SH-SY5Y (cell line): ENCODE measurements at regions not wholly inside any gene's neighbourhood (a gene's known extent, or its start where the extent isn't known, plus 50 kb on each side); places are given as distances from the start of the nearest gene placed in this dataset.
A peak's percentile ranks its signal among the peaks of the same experiment; 100 is the strongest.

Source experiments
- GATA2 ChIP-seq: IDR thresholded peaks from 2 replicates; pipeline ENCODE4 v1.6.1; 2011; ENCODE audit warnings: mild to moderate bottlenecking, low read depth, low read length
- GATA3 ChIP-seq: IDR thresholded peaks from 2 replicates; pipeline ENCODE4 v1.6.1; 2011; ENCODE audit warnings: low read depth, mild to moderate bottlenecking, low read length, moderate library complexity

DNA sequence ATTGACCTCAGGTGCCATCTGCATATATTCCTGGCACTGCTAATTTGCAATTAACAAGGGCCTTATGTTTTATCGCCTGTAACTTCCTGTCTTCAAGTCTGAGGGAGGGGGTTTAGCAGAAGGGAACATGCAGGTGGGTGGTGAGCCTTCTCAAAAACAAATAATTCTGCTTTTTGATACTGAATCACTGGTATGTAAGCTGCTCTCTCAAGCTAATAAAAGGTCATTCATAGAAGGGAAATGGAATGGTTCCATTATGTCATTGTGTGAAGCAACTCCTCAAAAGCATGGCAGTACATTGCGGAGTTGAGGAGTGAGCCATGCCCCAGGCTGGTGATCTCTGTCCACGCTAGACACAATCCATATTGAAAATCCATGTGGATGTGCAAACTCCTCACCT, 414.8 kb upstream of the ID2 start:
- TF ChIP-seq GATA2 (no peak), GATA3 (no peak)

GRCh38 chr2:8267721-8268120, 414.1 kb upstream of the ID2 start:
- no peak for TF ChIP-seq GATA3
- no peak for TF ChIP-seq GATA2

GRCh38 chr2:8268172-8268783, 413.6 kb upstream of the ID2 start:
- TF ChIP-seq GATA3, result no peak
- TF ChIP-seq GATA2, result no peak

GRCh38 chr2:8270699-8271098, 411.2 kb upstream of the ID2 start:
- TF ChIP-seq GATA3 (no peak), GATA2 (no peak)

GRCh38 chr2:8271461-8271860, 410.4 kb upstream of the ID2 start:
- TF ChIP-seq GATA2 (no peak), GATA3 (no peak)

DNA sequence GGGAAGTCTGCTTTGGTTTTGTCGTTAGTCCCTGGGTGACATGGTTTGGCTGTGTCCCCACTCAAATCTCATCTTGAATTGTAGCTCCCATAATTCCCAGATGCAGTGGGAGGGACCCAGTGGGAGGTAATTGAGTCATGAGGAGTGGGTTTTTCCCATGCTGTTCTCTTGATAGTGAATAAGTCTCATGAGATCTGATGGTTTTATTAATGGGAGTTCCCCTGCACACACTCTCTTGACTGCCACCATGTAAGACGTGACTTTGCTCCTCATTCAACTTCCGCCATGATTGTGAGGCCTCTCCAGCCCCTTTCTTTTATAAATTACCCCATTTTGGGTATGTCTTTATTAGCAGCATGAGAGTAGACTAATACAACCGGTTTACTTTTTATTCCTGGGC, 405.8 kb upstream of the ID2 start:
- TF ChIP-seq GATA3 (no peak), GATA2 (no peak)

DNA sequence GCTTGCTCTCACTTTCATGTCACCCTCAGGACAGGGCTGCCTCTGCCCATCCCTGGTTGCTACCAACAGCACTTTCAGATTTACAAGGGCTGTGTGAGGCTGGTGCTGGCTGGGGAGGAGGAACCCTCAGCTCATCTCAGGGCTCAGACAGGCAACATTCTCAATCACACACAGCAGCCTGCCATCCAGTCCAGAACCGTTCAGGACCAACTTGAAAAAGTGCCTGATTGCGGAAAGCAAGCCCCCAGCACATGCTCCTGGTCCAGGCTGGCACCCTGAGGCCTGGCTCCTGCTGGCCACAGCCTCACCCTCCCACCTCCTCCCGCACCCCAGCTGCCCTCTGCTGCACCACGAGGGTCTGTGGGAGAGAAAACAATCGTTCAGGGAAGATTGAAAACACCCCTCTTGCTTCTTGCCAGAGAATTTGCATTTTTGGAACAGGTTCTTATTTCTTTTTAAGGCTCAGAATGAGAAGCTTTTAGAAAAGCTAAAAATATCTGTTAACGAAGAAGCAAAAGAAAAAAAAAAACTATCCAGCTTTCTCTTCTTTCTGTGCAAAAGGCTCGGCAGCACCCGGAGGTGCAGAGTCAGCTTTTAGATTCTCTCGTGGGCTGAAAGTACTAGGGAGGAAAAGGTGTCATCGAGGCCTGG, 403.8 kb upstream of the ID2 start:
- TF ChIP-seq GATA2 (no peak), GATA3 (no peak)

- TF ChIP-seq GATA2 (no peak), GATA3 (no peak)
These were observed 403.0 kb upstream of the ID2 start for GRCh38 chr2:8278709-8279354.

DNA sequence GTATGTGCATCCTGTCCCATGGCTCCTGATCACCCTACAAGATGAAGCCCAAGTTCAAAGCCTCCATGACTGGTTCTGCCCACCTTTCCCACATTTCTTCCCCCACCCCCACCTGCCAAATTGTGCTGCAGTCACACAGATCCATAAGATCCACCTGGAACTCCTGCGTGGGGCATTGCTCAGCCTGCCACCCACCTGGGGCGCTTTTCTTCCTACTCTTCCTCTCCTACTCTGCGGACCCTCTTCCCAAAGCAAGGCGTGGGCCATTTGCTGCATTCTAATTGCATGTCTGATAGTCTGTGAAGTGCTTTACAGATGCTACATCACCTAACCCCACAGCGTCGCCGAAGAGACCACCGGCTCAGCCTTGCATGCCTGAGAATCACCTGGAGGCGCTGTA, 402.4 kb upstream of the ID2 start:
- no peak for TF ChIP-seq GATA3
- no peak for TF ChIP-seq GATA2

DNA sequence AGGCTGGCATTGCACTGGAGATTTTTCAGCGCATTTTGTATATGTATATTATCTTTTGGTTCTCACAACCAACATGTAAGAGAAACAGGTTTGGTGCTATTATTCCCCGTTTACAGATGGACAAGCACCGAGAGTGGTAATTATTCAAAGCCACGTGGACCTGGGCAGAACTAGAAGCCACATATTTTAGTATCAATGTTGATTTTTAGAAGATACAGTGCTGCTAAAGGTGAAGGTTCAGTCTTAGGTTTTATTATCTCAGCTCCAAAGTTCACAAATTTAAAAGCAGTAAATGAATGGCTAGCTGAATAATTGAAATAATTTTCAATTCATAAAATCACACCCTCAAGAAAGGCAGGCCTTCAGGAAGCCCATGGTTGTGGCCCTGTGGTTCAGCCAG, 400.6 kb upstream of the ID2 start:
- no peak for TF ChIP-seq GATA2
- TF ChIP-seq GATA3, result no peak

DNA sequence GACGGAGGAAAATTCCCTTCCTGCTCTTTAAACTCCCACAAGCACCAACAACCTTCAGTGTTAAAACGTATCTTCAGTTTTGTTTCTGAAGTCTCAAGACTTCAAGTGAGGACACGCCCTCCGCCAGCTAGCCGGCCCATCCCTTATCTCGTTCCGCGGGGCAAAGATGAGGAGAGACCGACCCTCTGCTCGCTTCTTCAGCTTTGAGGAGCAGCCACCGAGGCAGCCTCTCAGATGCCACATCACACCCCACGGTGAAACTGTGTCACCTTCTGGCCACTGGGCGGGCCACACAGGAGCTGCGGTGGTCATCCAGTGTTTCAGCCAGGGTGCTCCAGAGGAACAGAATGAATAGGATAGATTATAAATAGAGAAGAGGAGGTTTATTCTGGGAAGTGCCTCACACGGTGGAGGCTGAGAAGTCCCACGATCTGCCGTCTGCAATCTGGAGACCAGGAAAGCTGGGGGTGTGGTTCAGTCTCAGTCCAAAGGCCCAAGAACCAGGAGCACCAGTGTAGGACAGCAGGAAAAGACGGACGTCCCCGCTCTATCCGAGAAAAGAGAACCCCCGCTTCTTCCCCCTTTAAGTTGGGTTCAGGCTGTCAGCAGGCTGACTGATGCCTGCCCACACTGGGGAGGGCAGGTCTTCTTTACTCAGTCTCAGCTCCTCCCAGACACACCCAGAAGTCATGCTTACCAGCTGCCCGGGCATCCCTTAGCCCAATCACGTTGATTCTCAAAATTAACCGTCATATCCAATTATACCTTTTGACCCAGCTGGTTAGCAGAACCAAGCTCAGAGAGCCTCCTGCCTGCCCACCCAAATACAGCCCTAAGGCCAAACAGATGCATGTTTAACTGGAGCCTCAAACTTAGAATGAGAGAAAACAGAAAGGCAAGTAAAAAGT, 399.7 kb upstream of the ID2 start:
- TF ChIP-seq GATA3 (no peak), GATA2 (no peak)

DNA sequence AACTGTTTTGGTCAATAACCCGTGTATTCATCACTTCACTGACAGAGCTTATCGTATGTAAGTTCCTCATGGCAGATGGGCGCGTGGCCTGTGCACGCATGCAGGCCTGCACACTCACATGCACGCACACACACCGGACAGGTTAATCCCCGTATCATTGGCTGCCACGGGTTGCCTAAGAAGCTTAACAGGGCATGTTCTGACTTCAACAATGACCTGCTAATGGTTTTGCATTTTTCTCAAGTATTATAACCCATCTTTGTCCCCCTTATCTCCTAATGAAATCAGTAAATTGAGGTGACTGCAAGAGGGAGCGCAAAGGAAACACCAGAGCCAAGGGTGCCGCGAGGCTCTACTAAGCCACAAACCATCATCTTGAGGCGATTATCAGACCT, 399.0 kb upstream of the ID2 start:
- TF ChIP-seq GATA3 (peak; percentile 56; the same call in 1 of the 2 replicates), GATA2 (peak; percentile 67)

DNA sequence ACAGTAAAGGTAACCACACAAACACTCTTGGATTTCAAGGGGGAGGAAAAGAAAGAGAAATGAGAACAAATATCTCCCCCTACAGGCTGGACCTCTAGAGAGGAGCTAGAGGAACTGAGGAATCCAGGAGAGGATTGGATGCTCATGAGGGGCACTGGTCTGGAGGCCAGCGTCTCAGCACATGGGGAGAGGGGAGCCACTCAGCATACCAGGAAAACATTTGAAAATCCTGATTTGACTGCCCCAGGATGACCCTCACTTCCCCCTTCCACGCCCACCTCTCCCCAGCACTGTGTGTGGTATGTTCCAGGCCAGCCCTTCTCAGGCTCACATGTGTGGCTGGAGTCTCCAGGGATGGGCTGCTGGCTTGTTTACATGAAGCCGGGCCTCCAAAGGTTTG, 396.8 kb upstream of the ID2 start:
- TF ChIP-seq GATA2 (no peak), GATA3 (no peak)

DNA sequence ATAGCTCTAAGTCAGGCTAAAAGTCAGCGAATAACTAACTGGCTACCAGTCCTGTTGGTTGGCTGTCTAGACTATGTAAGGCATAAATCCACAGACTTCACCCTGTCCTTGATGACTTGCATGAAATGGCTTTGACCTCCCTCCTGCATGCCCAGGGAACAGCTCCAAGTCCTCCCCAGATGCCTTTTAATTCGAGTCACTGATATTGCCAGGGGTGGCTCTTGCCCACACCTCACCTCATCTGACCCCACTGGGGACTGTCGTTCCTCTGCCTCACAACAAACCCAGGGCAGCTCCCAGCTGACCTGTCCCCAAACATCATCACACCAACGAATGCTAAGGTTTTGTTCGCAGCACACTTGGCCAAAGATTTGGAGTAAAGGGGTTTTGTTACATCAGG, 396.0 kb upstream of the ID2 start:
- TF ChIP-seq GATA3 (no peak), GATA2 (no peak)
